ENCODE measurements at regions not wholly inside any gene's neighbourhood (a gene's known extent, or its start where the extent isn't known, plus 50 kb on each side); places are given as distances from the start of the nearest gene placed in this dataset.

DNA sequence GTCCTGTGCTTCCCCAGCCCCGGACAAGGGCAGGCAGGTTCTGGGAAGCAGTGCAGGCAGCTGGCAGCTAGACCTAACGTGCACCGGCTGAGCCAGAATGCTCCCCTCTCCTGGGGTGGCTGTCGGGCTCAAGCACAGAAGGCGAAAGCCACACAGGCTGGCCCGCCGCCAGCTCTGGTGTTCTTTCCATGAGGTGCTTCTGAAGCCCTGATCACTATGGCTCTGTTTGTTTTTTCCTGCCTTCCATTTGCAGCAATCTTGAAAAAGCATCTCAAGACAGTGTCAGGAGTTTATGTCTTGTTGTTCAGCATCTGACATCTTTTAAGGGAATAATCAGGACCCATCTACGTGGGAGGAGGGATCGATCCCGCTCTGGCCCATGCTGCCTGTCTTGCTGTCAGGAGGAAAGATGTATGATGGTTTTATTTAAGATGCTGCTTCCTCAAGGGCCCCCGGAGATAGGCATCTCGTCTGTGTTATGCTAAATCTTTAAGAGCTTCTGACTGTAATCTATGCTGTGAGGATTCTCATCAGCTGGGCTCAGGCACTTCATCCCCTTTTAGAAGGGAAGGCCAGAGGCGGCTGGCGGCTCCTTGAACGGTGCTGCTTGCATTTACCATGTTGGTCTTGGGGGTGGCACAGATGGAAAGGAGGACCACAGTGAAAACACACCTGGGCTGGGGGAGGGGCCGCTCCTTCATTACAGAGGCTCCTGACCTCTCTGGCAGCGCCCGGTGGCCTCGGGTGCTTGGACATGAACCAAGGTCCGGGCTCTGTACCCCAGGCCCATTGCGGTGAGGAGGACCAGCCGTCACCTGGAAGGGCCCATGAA lies 118.5 kb upstream of the HDAC4 start:
- Histone ChIP-seq H3K9me3 (ENCODE audit: control insufficient read depth, insufficient read depth, low read length) (no peaks in the 10 kb centered on the region), H3K4me1 (ENCODE audit: control insufficient read depth, insufficient read depth, low read length) (no peaks in the 10 kb centered on the region), H3K36me3 (ENCODE audit: control insufficient read depth, insufficient read depth, low read length) (no peaks in the 10 kb centered on the region), H3K27ac (ENCODE audit: low read length) (no peak overlapping the region), H3K27me3 (ENCODE audit: control insufficient read depth, insufficient read depth, low read length) (no peaks in the 10 kb centered on the region), H3K4me3 (ENCODE audit: low read length) (no peak overlapping the region)
- WGBS (ENCODE audit: insufficient coverage), result 69% methylated on average over 22 of the region's 22 CpGs
- H3K27ac Mint-ChIP-seq, result no peak overlapping the region
- H3K9me3 Mint-ChIP-seq, result no peaks in the 10 kb centered on the region
- no peaks in the 10 kb centered on the region for H3K36me3 Mint-ChIP-seq
- no peaks in the 10 kb centered on the region for H3K4me1 Mint-ChIP-seq
- ATAC-seq (no peak), DNase-seq (no peak)
- intact Hi-C loops (cut with micrococcal nuclease), result no loop called here
- H3K27me3 Mint-ChIP-seq (ENCODE audit: low read depth in 2 of 2), result no peaks in the 10 kb centered on the region
- TF ChIP-seq CTCF (IDR thresholded peaks at IDR 0.05), result no peak
- no peak overlapping the region for H3K4me3 Mint-ChIP-seq

DNA sequence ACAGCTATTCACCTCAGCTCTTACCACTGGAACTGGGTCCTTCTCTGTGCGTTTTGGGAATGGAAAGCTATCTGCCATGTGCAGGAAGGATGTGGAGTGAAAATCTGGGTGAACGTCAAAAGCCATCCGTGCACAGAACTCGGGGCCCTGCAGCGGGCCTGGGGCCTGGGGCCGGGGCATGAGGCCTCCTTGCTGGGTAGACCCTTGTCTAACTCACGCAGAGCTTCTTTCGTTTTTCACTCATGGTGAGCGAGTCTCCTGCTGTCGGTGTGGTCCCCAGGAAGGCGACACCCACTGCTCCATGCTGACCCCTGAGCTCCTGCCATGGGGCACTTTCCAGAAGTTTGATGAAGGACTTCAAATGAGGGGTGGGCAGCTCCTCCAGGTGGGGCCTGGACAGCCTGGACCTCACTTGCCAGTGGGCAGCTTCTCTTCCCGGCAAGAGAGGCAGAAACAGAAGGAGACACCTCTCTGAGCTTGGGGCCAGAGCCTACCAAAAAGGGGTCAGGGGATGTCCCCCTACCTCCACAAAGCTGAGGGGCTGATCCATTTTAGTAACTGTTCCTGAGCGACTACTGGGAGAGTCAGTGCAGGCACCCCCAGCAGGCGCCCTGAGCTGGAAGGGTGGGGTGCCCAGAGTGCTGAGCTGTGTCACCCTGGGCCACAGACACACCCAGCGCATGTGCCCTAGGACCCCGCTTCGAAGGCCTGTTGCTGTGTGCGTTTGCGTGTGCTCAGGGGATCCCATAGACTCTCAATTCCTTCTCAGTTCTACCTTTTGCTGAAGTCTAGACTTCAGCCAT lies 117.7 kb upstream of the HDAC4 start:
- Histone ChIP-seq H3K36me3 (ENCODE audit: control insufficient read depth, insufficient read depth, low read length) (no peaks in the 10 kb centered on the region), H3K27ac (ENCODE audit: low read length) (no peak overlapping the region), H3K9me3 (ENCODE audit: control insufficient read depth, insufficient read depth, low read length) (no peaks in the 10 kb centered on the region), H3K4me1 (ENCODE audit: control insufficient read depth, insufficient read depth, low read length) (no peaks in the 10 kb centered on the region), H3K4me3 (ENCODE audit: low read length) (no peak overlapping the region), H3K27me3 (ENCODE audit: control insufficient read depth, insufficient read depth, low read length) (no peaks in the 10 kb centered on the region)
- H3K36me3 Mint-ChIP-seq, result no peaks in the 10 kb centered on the region
- H3K27me3 Mint-ChIP-seq (ENCODE audit: low read depth in 2 of 2), result no peaks in the 10 kb centered on the region
- no peak for TF ChIP-seq CTCF (IDR thresholded peaks at IDR 0.05)
- no peaks in the 10 kb centered on the region for H3K4me1 Mint-ChIP-seq
- no peak overlapping the region for H3K27ac Mint-ChIP-seq
- no peaks in the 10 kb centered on the region for H3K9me3 Mint-ChIP-seq
- DNase-seq (no peak), ATAC-seq (no peak)
- no peak overlapping the region for H3K4me3 Mint-ChIP-seq
- 88% methylated on average over 19 of the region's 19 CpGs for WGBS (ENCODE audit: insufficient coverage)
- intact Hi-C loops (cut with micrococcal nuclease), result no loop called here

DNA sequence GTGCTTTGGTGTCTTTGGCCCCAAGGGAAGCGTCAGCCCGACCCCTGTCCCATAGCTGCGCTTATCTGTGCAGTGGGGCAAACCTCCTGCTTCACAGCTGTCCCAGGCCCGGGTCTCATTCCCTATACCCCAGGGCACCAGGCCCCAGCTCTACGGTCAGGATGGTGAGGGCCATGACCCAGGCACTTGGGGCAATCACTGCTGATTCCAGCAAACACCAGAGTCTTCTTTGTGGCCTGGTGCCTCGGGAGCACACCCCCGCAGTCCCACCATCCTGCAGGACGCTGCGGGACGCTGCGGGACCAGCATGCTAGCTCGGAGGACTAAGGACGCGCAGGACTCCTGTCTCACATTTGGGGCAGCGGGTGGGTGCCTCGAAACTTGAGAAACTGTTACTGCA lies 116.9 kb upstream of the HDAC4 start:
- peaks cover 0 to 5% of the 10 kb centered on the region in 2 donors for H3K4me1 Mint-ChIP-seq
- no peak overlapping the region for H3K4me3 Mint-ChIP-seq
- TF ChIP-seq CTCF (IDR thresholded peaks at IDR 0.05), result no peak
- H3K36me3 ChIP-seq (ENCODE audit: control insufficient read depth, insufficient read depth, low read length), result no peaks in the 10 kb centered on the region
- ATAC-seq (no peak), DNase-seq (no peak)
- no peaks in the 10 kb centered on the region for H3K36me3 Mint-ChIP-seq
- H3K4me3 ChIP-seq (ENCODE audit: low read length), result no peak overlapping the region
- H3K9me3 ChIP-seq (ENCODE audit: control insufficient read depth, insufficient read depth, low read length), result no peaks in the 10 kb centered on the region
- H3K27ac ChIP-seq (ENCODE audit: low read length), result no peak overlapping the region
- no peaks in the 10 kb centered on the region for H3K4me1 ChIP-seq (ENCODE audit: control insufficient read depth, insufficient read depth, low read length)
- no peak overlapping the region for H3K27ac Mint-ChIP-seq
- H3K9me3 Mint-ChIP-seq, result peaks cover 0 to 2% of the 10 kb centered on the region in 2 donors
- H3K27me3 ChIP-seq (ENCODE audit: control insufficient read depth, insufficient read depth, low read length), result no peaks in the 10 kb centered on the region
- 93% methylated on average over 16 of the region's 16 CpGs for WGBS (ENCODE audit: insufficient coverage)
- intact Hi-C loops (cut with micrococcal nuclease), result no loop called here
- H3K27me3 Mint-ChIP-seq (ENCODE audit: low read depth in 2 of 2), result peaks cover 0 to 2% of the 10 kb centered on the region in 2 donors
